ENCODE measurements at regions not wholly inside any gene's neighbourhood (a gene's known extent, or its start where the extent isn't known, plus 50 kb on each side); places are given as distances from the start of the nearest gene placed in this dataset.

GRCh38 chr18:60538891-60539290 is 166.3 kb upstream of the MC4R start:
- TF ChIP-seq CTCF (IDR thresholded peaks at IDR 0.05; ENCODE audit: low read length) = no peak
- no peak for TF ChIP-seq EZH2 (IDR thresholded peaks at IDR 0.05; ENCODE audit: borderline replicate concordance, low read length)
- no peaks in the 10 kb centered on the region for H3K36me3 ChIP-seq (ENCODE audit: insufficient read depth, low read length)
- H3K27me3 ChIP-seq (ENCODE audit: insufficient read depth, low read length) = no peaks in the 10 kb centered on the region
- H3K79me2 ChIP-seq (ENCODE audit: insufficient read depth, low read length) = no peaks in the 10 kb centered on the region
- no peaks in the 10 kb centered on the region for H4K20me1 ChIP-seq (ENCODE audit: insufficient read depth, low read length)
- no peak overlapping the region for H3K27ac ChIP-seq (ENCODE audit: low read depth, low read length, poor library complexity, severe bottlenecking)
- H3K4me1 ChIP-seq (ENCODE audit: insufficient read depth, low read length, severe bottlenecking) = no peaks in the 10 kb centered on the region
- H3K4me3 ChIP-seq (ENCODE audit: low read depth, low read length, poor library complexity, severe bottlenecking) = no peak overlapping the region
- H3K9ac ChIP-seq (ENCODE audit: low read length) = no peak overlapping the region
- H3F3A ChIP-seq (ENCODE audit: insufficient read depth, low read length) = no peaks in the 10 kb centered on the region
- no peak overlapping the region for H2AFZ ChIP-seq (ENCODE audit: low read length)
- no peaks in the 10 kb centered on the region for H3K9me3 ChIP-seq (ENCODE audit: low read length)
- H3K9me2 ChIP-seq (ENCODE audit: low read depth, low read length) = no peaks in the 10 kb centered on the region
- H3K4me2 ChIP-seq (ENCODE audit: low read length) = no peak overlapping the region

GRCh38 chr18:60541661-60542060 is 169.1 kb upstream of the MC4R start:
- no peaks in the 10 kb centered on the region for H3F3A ChIP-seq (ENCODE audit: insufficient read depth, low read length)
- no peak overlapping the region for H3K4me2 ChIP-seq (ENCODE audit: low read length)
- H3K79me2 ChIP-seq (ENCODE audit: insufficient read depth, low read length) = no peaks in the 10 kb centered on the region
- no peaks in the 10 kb centered on the region for H3K27me3 ChIP-seq (ENCODE audit: insufficient read depth, low read length)
- H3K27ac ChIP-seq (ENCODE audit: low read depth, low read length, poor library complexity, severe bottlenecking) = no peak overlapping the region
- H3K9ac ChIP-seq (ENCODE audit: low read length) = no peak overlapping the region
- no peaks in the 10 kb centered on the region for H4K20me1 ChIP-seq (ENCODE audit: insufficient read depth, low read length)
- H3K9me3 ChIP-seq (ENCODE audit: low read length) = no peaks in the 10 kb centered on the region
- no peak for TF ChIP-seq EZH2 (IDR thresholded peaks at IDR 0.05; ENCODE audit: borderline replicate concordance, low read length)
- no peak for TF ChIP-seq CTCF (IDR thresholded peaks at IDR 0.05; ENCODE audit: low read length)
- H3K9me2 ChIP-seq (ENCODE audit: low read depth, low read length) = no peaks in the 10 kb centered on the region
- H2AFZ ChIP-seq (ENCODE audit: low read length) = no peak overlapping the region
- no peaks in the 10 kb centered on the region for H3K36me3 ChIP-seq (ENCODE audit: insufficient read depth, low read length)
- H3K4me3 ChIP-seq (ENCODE audit: low read depth, low read length, poor library complexity, severe bottlenecking) = no peak overlapping the region
- peaks cover 5% of the 10 kb centered on the region for H3K4me1 ChIP-seq (ENCODE audit: insufficient read depth, low read length, severe bottlenecking)

GRCh38 chr18:60543646-60544045 is 171.1 kb upstream of the MC4R start:
- no peak overlapping the region for H3K4me2 ChIP-seq (ENCODE audit: low read length)
- H3K4me3 ChIP-seq (ENCODE audit: low read depth, low read length, poor library complexity, severe bottlenecking) = no peak overlapping the region
- TF ChIP-seq EZH2 (IDR thresholded peaks at IDR 0.05; ENCODE audit: borderline replicate concordance, low read length) (no peak), CTCF (IDR thresholded peaks at IDR 0.05; ENCODE audit: low read length) (no peak)
- no peaks in the 10 kb centered on the region for H3F3A ChIP-seq (ENCODE audit: insufficient read depth, low read length)
- H3K36me3 ChIP-seq (ENCODE audit: insufficient read depth, low read length) = no peaks in the 10 kb centered on the region
- H3K9ac ChIP-seq (ENCODE audit: low read length) = no peak overlapping the region
- no peaks in the 10 kb centered on the region for H3K9me3 ChIP-seq (ENCODE audit: low read length)
- H3K27me3 ChIP-seq (ENCODE audit: insufficient read depth, low read length) = no peaks in the 10 kb centered on the region
- H3K27ac ChIP-seq (ENCODE audit: low read depth, low read length, poor library complexity, severe bottlenecking) = no peak overlapping the region
- peaks cover 12% of the 10 kb centered on the region for H3K4me1 ChIP-seq (ENCODE audit: insufficient read depth, low read length, severe bottlenecking)
- no peaks in the 10 kb centered on the region for H3K9me2 ChIP-seq (ENCODE audit: low read depth, low read length)
- no peaks in the 10 kb centered on the region for H4K20me1 ChIP-seq (ENCODE audit: insufficient read depth, low read length)
- no peaks in the 10 kb centered on the region for H3K79me2 ChIP-seq (ENCODE audit: insufficient read depth, low read length)
- no peak overlapping the region for H2AFZ ChIP-seq (ENCODE audit: low read length)

All from OCI-LY1 (cell line).